Lower leg skin (tissue), 3 donors: ENCODE measurements at regions not wholly inside any gene's neighbourhood (a gene's known extent, or its start where the extent isn't known, plus 50 kb on each side); places are given as distances from the start of the nearest gene placed in this dataset.

Experiments
- CTCF ChIP-seq, 3 donors: fragments of 450-650 bp; IDR thresholded peaks; one replicate each; pipeline ENCODE4 v1.5.1; 2016; ENCODE audit warnings: antibody characterized with exemption in 3 of 3, mild to moderate bottlenecking in 3 of 3, moderate library complexity in 2 of 3
- POLR2A ChIP-seq, 2 donors: fragments of 450-650 bp; IDR thresholded peaks; one replicate each; pipeline ENCODE4 v1.6.1; 2016 to 2017; ENCODE audit warnings: antibody characterized with exemption in 2 of 2, mild to moderate bottlenecking in 1 of 2, moderate library complexity in 1 of 2

DNA sequence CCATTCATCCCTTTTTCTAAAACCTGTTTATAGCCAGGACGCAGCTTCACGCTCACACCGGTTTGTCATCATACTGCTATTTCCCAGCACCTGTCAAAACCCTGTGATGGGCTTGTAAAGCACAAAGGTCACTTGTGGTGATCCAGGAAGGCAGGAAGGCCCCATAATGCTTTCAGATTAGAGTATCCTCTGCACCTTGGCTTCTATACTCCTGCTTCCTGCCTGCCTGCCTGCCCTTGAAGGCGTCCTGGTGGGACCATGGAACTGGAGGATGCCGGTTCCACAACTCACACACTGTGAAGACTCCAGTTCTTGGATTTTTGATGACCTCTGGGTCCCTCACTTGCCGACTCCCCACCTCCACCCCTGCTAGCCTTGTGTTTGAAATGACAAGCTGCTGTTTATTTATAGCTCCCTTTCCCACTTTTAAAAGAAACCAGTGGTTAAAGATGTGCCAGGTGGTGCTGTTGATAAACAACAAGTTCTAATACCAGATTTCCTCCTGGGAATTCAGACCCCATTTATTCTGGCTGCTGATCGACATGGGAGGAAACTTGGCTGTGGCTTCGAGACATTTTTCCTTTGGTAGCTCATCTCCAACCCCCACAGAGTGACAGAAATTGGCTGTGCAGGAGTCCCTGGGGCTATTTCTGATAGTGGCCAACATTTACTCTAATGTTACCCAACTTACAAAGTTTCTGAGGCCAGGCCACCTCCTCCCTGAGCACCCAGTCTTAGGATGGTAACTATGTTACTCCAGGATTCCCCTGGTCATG is 211.5 kb downstream of the KDR start:
- TF ChIP-seq CTCF (IDR thresholded peaks at IDR 0.05) (no peak), POLR2A (IDR thresholded peaks at IDR 0.05) (no peak)
